ENCODE measurements at regions not wholly inside any gene's neighbourhood (a gene's known extent, or its start where the extent isn't known, plus 50 kb on each side); places are given as distances from the start of the nearest gene placed in this dataset.

DNA sequence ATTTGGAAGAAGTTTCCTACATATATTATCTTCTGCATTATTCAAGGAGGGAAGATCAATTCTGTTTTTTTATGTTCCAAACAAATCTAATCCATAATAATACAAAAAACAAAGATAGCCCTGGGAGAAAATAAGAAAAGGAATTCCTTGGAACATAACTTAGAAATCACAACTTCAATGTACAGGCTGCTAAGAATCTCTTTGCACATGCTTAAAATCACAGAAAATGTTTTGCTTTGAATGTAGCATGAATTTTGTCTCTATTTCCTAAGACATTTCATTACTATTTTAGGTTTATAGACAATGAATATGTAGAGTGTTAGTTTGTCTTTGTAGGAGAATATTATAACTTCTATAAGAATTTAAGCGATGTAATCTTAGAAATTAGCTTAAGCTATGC, 700.1 kb downstream of the RNF144B start:
- TF ChIP-seq ZNF274 (IDR thresholded peaks at IDR 0.05; ENCODE audit: low read depth, low read length) (no peak), SUZ12 (IDR thresholded peaks at IDR 0.05; ENCODE audit: extremely low read depth, insufficient read depth, insufficient read length) (no peak), YY1 (IDR thresholded peaks at IDR 0.05; ENCODE audit: insufficient read depth, insufficient read length) (no peak)

All from NT2/D1 (cell line).